ENCODE measurements at regions not wholly inside any gene's neighbourhood (a gene's known extent, or its start where the extent isn't known, plus 50 kb on each side); places are given as distances from the start of the nearest gene placed in this dataset.

- H3K4me3 Mint-ChIP-seq: no peak overlapping the region
- ChIA-PET POLR2A (no interaction called here), CTCF (interaction anchor here (0.8 kb wide), 1 partner anchor 85 kb away, joined by 3 read pairs; no protein-coding TSS in a partner anchor)
- H3K9me3 Mint-ChIP-seq: no peaks in the 10 kb centered on the region
- no peak overlapping the region for H3K27ac Mint-ChIP-seq
- no peaks in the 10 kb centered on the region for H3K4me1 Mint-ChIP-seq (ENCODE audit: low read depth)
- ATAC-seq (no peak), DNase-seq (no peak)
- TF ChIP-seq CTCF (IDR thresholded peaks at IDR 0.05): no peak
- intact Hi-C loops (cut with micrococcal nuclease): no loop called here
- no peaks in the 10 kb centered on the region for H3K27me3 Mint-ChIP-seq
- H3K36me3 Mint-ChIP-seq (ENCODE audit: low read depth): no peaks in the 10 kb centered on the region
These were observed 212.6 kb upstream of the HABP2 start for GRCh38 chr10:113340282-113340681.

GRCh38 chr10:113341138-113341537 is 211.7 kb upstream of the HABP2 start:
- Mint-ChIP-seq H3K4me1 (ENCODE audit: low read depth) (no peaks in the 10 kb centered on the region), H3K27ac (no peak overlapping the region), H3K27me3 (no peaks in the 10 kb centered on the region), H3K4me3 (no peak overlapping the region), H3K36me3 (ENCODE audit: low read depth) (no peaks in the 10 kb centered on the region), H3K9me3 (no peaks in the 10 kb centered on the region)
- intact Hi-C loops (cut with micrococcal nuclease): no loop called here
- no peak for DNase-seq
- ChIA-PET CTCF (no interaction called here), POLR2A (no interaction called here)
- ATAC-seq: no peak
- no peak for TF ChIP-seq CTCF (IDR thresholded peaks at IDR 0.05)

- POLR2A ChIA-PET: no interaction called here
- CTCF ChIA-PET: no interaction called here
- Mint-ChIP-seq H3K4me1 (ENCODE audit: low read depth) (no peaks in the 10 kb centered on the region), H3K36me3 (ENCODE audit: low read depth) (no peaks in the 10 kb centered on the region), H3K27me3 (no peaks in the 10 kb centered on the region), H3K27ac (no peak overlapping the region), H3K9me3 (no peaks in the 10 kb centered on the region), H3K4me3 (no peak overlapping the region)
- DNase-seq (no peak), ATAC-seq (no peak)
- intact Hi-C loops (cut with micrococcal nuclease): no loop called here
- TF ChIP-seq CTCF (IDR thresholded peaks at IDR 0.05): no peak
These were observed 206.8 kb upstream of the HABP2 start for GRCh38 chr10:113345826-113346624.

- TF ChIP-seq CTCF (IDR thresholded peaks at IDR 0.05): no peak
- no peaks in the 10 kb centered on the region for H3K36me3 Mint-ChIP-seq (ENCODE audit: low read depth)
- H3K4me1 Mint-ChIP-seq (ENCODE audit: low read depth): no peaks in the 10 kb centered on the region
- no peaks in the 10 kb centered on the region for H3K27me3 Mint-ChIP-seq
- no peak overlapping the region for H3K4me3 Mint-ChIP-seq
- no peak overlapping the region for H3K27ac Mint-ChIP-seq
- DNase-seq: no peak
- CTCF ChIA-PET: no interaction called here
- no peak for ATAC-seq
- POLR2A ChIA-PET: no interaction called here
- H3K9me3 Mint-ChIP-seq: no peaks in the 10 kb centered on the region
- intact Hi-C loops (cut with micrococcal nuclease): no loop called here
These were observed 205.3 kb upstream of the HABP2 start for GRCh38 chr10:113347508-113347907.

GRCh38 chr10:113348694-113349093 is 204.2 kb upstream of the HABP2 start:
- H3K27ac Mint-ChIP-seq: no peak overlapping the region
- H3K36me3 Mint-ChIP-seq (ENCODE audit: low read depth): no peaks in the 10 kb centered on the region
- ATAC-seq (no peak), DNase-seq (no peak)
- H3K27me3 Mint-ChIP-seq: no peaks in the 10 kb centered on the region
- intact Hi-C loops (cut with micrococcal nuclease): no loop called here
- POLR2A ChIA-PET: no interaction called here
- H3K4me3 Mint-ChIP-seq: no peak overlapping the region
- no peak for TF ChIP-seq CTCF (IDR thresholded peaks at IDR 0.05)
- no peaks in the 10 kb centered on the region for H3K4me1 Mint-ChIP-seq (ENCODE audit: low read depth)
- H3K9me3 Mint-ChIP-seq: no peaks in the 10 kb centered on the region
- CTCF ChIA-PET: no interaction called here

All from activated CD8-positive, alpha-beta T cell treated with anti-CD3 and anti-CD28 coated beads for 36 hours (primary cell).